KBM-7 (cell line): ENCODE measurements at regions not wholly inside any gene's neighbourhood (a gene's known extent, or its start where the extent isn't known, plus 50 kb on each side); places are given as distances from the start of the nearest gene placed in this dataset.

ENCODE experiments used
- DNase-seq: peaks from one replicate; pipeline ENCODE4 v3.0.0-alpha.2; 2015
- in situ Hi-C: fragments of 300-500 bp; cut with MboI; formaldehyde crosslinking; loops from 2 replicates; pipeline ENCODE4 v1.14.3; 2020; ENCODE audit warnings: low sequenced_read_pairs, low pct_unique_long_range_greater_than_20kb, mixed read lengths

DNA sequence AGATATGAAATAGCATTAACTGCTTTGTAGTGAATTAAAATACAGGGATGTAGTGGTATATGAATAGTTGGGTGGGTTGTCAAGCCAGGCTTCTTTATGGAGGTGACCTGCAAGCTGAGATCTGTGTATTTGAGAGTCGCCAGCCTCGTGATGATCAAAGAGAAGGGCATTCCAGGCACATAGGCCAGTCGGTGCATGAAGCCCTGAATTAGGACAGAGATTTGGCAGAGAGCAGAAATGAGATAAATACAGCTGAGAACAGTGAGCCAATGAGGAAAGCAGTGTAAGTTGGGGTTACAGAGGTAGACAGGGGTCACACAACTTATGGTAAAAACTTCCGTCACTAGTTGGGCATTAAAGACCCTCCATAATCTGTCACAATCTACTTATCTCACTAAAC, 641.9 kb downstream of the OTOL1 start:
- in situ Hi-C loops = no loop called here
- no peak for DNase-seq

DNA sequence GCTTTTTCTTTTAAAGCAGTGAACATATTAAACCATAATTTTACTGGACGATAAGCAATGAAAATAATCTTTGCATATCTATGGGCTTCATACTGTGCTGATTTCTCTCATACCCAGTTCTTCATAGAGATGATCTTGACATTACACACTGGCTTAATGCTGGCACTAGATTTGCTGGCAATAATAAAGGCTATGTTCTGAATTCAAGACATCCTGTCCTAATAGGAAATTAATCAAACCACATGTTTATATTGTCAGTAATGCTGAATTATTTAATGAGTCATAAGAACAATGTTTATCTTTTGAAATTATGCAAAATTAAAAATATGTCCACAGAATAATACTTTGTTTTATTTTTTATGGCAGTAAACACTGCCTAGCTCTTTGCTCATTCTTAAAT, 643.2 kb downstream of the OTOL1 start:
- in situ Hi-C loops = no loop called here
- DNase-seq = no peak

DNA sequence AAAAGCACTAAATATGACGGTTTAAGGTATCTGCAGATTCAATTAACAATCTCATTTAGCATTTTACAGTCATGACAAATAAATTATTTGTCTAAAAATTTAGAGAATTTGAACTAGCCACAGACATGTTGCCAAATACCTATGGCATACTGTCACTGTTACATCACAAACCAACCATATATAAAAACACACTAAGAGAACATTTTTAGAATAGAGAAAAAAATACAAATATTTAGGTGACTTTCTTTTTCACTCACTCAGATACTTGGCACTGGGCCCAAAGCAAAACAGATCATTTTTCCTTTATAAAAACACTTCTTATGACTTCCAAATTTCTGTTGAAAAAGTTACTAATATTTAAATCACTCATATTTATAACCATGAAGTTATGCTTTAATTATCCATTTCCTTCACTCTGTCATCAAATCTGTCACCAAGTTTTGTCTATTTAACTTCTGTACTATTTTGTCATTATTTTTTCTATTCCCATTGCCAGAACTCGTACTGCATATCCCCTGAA, 644.7 kb downstream of the OTOL1 start:
- in situ Hi-C loops = no loop called here
- no peak for DNase-seq

DNA sequence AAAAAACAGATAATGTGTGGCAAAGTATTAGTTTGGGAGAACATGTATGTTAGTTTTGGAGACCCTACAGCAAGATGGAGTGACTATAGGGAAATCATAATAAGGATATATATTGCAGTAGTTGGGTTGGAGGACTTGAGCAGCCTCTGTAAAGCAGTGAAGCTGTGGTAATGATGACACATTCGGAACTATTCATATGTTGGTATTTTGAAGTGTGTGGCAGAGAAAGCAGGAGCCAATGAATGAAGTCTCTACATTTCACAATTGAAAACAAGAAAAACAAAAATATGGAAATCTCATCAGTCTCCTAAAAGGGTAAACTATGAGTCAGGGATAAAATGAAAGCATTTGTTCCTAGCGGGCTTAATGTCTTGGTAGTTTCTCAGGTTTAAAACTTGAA, 645.9 kb downstream of the OTOL1 start:
- no peak for DNase-seq
- in situ Hi-C loops = no loop called here

DNA sequence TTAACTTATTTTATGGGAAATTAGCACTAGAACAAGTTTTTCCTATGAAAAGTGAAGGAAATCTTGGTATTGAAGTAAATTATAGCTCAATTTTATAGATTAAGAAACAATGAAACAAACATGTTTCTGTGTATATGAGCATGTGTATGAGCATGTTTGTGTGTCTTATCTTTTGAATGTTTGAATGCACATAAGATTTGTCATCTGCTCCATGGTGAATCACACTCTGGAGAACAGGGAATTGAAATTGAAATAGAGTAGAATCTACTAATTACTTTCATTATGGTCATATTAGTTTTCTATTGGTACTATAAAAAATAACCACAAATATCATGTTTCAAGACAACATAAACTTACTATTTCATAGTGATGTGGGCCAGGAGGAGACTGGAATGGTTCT, 646.6 kb downstream of the OTOL1 start:
- in situ Hi-C loops = no loop called here
- DNase-seq = no peak

DNA sequence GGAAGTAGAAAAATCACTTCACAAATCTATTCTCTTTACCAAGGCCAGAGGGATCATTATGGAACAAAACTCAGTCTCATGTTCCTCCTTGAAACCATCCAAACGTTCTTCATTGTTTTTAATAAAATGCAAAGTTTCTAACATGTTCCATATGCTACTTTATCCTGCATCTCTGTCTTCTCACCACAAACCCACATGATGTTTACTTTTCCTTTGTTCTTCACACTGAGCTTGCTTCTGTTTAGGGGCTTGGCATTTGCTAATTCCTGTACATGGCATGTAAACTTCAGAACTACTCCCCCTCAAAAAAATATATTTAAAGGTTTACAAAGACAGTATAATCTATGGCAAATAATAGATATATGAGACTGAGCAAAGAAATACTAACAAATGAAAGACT, 651.4 kb downstream of the OTOL1 start:
- DNase-seq = no peak
- in situ Hi-C loops = no loop called here

DNA sequence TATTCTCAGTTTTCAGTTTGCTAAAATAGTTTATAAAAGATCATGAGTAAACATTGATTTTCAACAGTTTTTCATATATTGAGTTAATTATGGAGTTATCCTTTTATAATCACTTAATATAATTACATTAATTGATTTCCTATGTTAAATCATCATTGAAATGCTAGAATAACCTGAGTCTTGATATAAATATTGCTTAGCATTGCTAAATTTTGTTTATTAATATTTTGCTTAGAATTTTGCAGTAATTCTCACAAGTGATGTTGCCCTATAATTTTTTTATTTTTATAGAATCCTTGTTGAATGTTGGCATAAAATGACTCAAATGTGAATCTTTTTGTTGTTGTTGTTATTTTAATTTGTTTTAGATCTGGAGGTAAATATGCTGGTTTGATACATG, 654.2 kb downstream of the OTOL1 start:
- in situ Hi-C loops = no loop called here
- no peak for DNase-seq

DNA sequence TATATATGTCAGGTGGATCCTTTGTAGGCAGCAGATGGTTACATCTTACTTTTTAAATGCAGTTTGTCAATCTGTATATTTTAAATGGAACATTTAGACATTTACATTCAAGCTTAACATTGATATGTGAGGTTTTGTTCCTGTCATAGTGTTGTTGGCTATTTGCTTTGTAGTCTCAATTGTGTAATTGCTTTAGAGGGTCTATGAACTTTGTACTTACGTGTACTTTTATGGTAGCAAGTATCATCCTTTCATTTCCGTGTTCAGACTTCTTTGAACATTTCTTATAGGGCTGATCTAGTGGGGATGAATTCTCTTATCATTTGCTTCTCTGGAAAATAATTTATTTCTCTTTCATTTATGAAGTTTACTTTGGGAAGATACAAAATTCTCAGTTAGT, 656.0 kb downstream of the OTOL1 start:
- in situ Hi-C loops = no loop called here
- no peak for DNase-seq

DNA sequence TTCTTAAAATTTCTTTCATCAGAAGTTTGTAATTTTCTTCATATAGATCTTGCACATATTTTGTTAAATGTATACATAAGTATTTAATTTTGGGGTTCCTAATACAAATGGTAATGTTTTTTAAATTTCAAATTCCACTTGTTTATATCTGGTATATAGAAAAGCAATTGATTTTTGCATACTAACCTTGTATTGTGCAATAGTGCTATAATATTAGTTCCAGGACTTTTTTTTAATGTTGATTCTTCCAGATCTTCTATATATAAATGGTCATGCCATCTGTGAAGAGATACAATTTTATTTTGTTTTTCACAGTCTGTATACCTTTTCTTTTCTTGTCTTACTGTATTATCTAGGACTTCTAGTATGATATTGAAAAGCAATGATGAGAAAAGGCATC, 665.0 kb downstream of the OTOL1 start:
- in situ Hi-C loops = no loop called here
- no peak for DNase-seq

DNA sequence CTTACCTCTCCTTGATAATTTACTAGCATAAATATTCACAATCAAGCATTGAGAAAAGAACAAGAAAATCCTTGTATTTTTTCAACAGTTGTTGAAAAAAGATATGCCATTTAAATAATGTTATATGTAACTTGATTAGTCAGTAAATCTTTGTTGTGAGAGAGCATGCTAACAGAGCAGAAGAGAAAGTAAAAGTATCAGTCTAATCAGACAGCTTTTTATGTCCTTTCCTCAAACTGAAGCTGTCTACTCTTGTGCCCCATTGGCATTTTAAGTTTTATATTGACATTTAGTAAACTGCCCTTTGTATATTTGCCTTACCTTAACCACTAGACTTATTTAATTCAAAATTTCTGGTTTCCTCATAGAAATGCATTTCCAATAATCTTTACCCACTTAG, 668.7 kb downstream of the OTOL1 start:
- in situ Hi-C loops = no loop called here
- no peak for DNase-seq

DNA sequence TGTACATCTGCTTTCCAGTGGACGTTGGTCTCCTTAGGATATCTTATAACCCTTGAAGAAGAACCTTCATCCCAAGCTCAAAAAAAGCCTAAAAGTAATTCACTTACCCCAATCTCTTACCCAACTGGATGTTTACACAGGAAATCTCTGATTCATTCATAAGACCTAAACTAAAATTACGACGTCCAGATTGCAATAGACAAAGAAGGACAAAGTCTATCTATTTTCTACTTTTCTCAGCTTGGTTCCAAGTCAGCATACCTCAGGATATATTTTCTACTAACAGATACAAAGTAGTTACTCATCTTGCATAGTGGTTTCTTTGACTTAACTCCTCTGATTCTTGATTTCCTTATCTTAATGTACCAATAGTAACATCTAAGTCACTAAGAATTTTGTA, 669.9 kb downstream of the OTOL1 start:
- in situ Hi-C loops = no loop called here
- DNase-seq = no peak

DNA sequence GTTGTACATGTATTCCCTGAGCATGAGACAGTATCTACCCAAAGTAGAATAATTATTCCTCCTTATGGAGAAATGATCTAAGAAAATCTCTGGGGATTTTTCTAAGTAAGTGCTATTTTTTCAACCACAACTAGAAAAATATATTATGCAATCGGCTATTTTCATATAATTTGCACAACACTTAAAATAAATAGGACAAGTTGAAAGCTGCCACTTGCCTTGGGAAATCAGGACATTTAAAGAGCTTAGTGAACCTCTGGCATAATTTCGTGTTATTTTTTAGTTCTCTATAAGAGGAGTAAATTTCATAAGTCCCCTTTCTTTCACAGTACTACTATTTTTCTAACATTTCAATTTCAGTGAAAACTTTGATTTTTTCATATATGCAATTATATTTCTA, 672.1 kb downstream of the OTOL1 start:
- DNase-seq = no peak
- in situ Hi-C loops = no loop called here

DNA sequence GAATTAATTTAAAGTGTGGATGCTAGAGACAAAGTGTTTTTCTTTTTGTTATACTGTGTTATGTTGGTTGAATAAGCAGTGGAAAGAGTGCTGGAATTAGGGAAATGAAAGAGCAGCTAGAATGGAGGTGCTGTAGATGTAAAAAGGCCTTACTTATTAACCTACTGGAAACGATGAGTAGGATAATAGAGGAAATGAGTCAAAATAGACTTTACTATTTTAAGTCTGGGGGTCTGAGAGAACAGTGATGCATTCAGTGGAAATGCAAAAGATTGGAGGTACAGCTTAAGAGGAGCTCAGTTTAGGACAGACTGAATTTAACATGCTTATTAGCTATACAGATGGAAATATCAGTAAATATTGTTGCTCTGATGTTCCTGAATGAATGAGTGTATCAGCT, 674.0 kb downstream of the OTOL1 start:
- in situ Hi-C loops = no loop called here
- no peak for DNase-seq

DNA sequence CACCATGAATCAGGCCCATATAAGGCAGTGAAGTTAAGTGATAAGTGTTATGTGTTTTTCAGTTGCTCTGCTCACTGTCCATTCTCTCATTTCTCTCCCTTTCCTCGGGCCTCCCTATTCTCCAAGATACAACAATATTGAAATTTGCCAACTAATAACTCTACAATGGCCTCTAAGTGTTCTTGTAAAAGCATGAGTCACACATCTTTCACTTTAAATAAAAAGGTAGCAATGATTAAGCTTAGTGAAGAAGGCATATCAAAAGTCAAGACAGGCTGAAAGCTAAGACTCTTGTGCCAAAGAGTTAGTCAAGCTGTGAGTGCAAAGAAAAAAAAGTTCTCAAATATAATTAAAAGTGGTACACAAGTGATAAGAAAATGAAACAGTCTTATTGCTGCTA, 675.4 kb downstream of the OTOL1 start:
- in situ Hi-C loops = no loop called here

DNA sequence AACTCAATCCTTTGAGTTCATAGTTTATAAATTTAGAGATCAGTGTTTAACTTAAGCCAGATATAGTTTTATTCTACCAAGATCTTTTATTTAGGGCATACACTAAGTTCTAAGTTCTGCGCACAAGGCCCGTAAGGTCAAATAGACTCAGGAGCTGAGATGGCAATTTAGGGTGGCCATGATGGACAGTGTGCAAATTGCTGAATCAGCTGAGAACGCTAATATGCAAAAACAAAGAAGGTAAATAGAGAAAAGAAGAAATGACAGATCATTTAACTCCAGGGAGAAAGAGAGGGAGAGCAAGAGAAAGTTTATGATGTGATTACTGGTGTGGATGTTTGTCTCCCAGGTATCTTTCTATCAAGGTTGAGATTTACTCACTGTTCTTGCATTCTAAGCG, 678.5 kb downstream of the OTOL1 start:
- in situ Hi-C loops = no loop called here
- no peak for DNase-seq

More for the DNA sequence above, 675.4 kb downstream of the OTOL1 start:
- no peak for DNase-seq

DNA sequence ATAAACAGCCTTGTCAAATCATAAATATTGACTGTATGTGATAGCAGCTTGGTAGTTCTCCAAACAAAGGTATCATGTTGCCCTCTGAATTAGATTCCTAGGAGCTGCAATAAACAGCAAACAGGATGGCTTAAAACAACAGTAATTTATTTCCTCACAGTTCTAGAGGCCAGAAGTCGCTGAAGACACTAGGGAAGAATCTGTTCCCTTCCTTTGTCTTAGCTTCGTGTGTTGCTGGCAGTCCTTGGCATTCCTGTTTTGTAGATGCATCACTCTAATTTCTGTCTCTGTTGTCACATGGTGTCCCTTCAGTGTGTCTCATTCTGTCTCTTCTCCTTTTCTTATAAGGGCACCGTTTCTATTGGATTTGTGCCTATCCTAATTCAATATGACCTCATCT, 679.3 kb downstream of the OTOL1 start:
- in situ Hi-C loops = no loop called here
- DNase-seq = no peak

DNA sequence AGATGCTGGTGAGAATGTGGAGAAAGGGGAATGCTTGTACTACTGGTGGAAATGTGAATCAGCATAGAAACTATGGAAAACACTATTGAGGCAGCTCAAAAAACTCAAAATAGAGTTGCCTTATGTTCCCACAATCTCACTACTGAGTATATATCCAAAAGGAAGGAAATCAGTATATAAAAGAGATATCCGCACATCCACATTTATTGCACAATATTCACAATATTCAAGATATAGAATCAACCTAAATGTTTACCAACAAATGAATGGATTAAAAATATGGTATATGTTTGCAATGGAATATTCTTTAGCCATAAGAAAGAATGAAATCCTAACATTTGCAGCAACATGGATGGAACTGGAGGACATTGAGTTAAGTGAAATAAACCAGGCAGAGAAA, 686.8 kb downstream of the OTOL1 start:
- in situ Hi-C loops = no loop called here
- DNase-seq = no peak

DNA sequence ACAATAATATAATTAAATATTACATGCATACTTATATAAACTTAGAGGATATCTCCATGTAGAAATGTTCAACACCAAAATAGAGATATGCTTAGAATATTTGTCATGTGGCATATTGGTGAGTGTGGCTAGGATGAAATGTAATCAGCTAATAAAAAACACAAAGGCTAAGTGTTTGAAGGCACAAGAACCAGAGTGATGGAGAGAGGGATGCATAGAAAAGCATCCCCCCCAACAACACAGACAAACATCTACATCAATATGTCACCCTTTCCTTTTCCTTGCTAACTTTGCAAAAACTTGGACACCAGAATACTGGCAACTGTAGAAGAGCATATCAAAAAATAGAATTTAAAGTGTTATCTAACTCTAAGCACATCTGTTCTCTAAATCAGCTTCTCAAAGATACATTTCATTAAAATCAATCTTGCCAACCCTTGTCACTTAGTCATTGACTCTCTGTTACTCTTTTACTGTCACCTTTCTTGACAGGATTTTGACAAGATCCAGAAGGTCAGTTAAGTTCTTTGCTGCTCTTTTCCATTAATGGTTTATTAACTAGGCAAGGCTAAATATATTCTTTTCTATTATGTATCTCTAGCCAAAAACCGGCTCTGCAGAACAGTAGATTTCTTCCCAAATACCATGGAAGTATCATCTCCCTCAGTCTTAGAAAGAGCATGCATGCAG, 695.9 kb downstream of the OTOL1 start:
- DNase-seq = no peak
- in situ Hi-C loops = no loop called here

DNA sequence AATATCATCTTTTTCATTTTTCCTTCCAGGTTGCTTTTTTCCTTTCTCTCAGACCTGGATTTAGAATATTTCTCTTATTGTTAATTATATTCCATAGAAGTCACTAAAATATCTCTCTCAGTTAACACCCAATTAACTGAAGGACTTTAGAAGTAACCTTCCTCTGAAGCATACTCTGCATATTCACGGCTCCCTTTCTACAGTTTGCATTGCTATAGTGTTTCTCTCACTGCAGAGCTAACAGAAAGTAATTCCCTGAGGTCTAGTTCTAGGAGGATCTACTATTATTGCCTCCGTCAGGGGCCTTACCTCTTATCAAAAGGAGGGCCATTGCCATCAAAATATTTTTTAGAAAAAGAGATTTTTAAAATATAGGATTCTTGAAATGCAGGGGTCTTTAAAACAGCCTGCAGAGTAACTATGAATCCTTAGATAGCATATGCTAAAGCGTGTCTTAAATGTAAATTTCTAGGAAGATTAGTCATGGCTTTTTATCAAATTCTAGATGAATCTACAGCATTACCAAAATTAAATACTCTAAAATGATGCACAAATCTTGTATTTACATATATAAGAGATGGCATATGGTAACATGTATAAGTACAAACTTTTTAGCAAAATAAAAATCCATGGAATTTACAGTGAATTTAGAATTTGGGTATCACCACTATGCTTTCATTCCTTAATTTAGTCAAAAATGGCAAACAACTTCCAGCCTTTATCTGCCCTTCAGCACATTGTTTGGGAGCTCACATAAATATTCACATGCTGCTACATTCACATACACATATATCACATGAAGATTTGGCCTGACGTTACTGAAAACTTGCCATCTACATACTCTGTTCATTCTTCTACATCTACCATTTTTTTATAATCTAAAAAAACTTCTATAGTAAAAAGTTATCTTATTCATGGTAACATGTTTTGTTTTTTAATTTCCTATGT, 696.8 kb downstream of the OTOL1 start:
- no peak for DNase-seq
- in situ Hi-C loops = no loop called here

DNA sequence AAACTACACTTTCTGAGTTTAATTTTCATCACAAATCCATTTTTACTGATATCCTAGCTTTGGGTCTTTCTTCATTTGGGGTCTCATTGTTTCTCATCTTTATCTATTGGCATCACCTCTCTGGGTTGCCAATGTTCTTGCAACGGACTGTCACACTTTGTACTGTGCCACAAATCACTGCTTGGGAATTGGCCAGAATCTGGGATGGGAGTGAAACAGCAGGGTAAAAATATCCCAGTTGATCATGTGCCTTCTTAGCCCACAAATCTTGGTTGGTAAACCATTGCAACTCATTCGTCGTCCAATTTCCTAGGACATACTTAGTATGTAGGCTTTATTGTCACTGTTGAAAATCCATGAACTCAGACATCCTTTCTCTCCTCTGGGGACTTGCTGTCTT, 698.5 kb downstream of the OTOL1 start:
- no peak for DNase-seq

More for the DNA sequence above, 698.5 kb downstream of the OTOL1 start:
- in situ Hi-C loops = no loop called here
